ENCODE measurements at regions not wholly inside any gene's neighbourhood (a gene's known extent, or its start where the extent isn't known, plus 50 kb on each side); places are given as distances from the start of the nearest gene placed in this dataset.

DNA sequence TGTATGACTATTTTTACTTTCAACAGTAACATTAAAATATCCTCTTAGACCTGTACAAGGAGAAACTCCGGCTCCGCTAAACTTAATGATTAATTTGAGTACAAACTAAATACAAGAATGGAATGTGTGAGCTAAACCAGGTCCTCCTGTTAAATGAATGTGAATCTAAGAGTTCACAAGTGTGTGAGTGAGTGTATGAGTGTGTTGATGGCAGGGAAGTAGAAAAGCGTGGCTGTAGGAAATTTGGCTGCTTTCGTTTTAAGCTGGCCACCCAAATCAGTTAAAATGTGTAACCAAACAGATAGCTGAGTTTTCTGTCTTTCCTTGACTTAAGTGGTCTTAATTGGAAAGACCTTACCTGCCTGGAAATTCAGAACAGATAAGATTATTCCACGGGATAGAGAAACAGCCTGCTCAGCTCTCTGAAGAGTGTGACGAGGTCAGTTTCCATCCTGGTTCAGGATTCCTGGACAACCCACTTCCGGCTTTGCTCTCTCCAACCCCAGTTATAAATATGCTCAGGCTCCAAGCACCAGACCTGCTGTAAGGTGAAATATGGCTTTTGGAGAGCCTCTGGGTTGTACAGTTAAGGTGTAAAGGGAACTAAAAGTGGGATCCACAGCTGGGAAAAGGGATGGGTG lies 908.6 kb upstream of the EDIL3 start:
- CTCF ChIA-PET: no interaction called here
- TF ChIP-seq EZH2 (IDR thresholded peaks at IDR 0.05; ENCODE audit: borderline replicate concordance, low read depth, low read length, poor library complexity, severe bottlenecking): no peak
- TF ChIP-seq, protein P1, sequence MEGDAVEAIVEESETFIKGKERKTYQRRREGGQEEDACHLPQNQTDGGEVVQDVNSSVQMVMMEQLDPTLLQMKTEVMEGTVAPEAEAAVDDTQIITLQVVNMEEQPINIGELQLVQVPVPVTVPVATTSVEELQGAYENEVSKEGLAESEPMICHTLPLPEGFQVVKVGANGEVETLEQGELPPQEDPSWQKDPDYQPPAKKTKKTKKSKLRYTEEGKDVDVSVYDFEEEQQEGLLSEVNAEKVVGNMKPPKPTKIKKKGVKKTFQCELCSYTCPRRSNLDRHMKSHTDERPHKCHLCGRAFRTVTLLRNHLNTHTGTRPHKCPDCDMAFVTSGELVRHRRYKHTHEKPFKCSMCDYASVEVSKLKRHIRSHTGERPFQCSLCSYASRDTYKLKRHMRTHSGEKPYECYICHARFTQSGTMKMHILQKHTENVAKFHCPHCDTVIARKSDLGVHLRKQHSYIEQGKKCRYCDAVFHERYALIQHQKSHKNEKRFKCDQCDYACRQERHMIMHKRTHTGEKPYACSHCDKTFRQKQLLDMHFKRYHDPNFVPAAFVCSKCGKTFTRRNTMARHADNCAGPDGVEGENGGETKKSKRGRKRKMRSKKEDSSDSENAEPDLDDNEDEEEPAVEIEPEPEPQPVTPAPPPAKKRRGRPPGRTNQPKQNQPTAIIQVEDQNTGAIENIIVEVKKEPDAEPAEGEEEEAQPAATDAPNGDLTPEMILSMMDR (conservative IDR thresholded peaks at IDR 0.05; ENCODE audit: low read depth, low read length): no peak
- POLR2A ChIA-PET (ENCODE audit: low non-redundant PET): no interaction called here
- no peaks in the 10 kb centered on the region for H3K4me1 ChIP-seq (ENCODE audit: insufficient read depth, low read length, poor library complexity, severe bottlenecking)
- H3K4me3 ChIP-seq (ENCODE audit: low read depth, low read length, poor library complexity, severe bottlenecking): no peak overlapping the region
- no peaks in the 10 kb centered on the region for H3K27me3 ChIP-seq (replicated peaks; ENCODE audit: insufficient read depth, low read depth, low read length, poor library complexity)
- H3K27ac ChIP-seq (ENCODE audit: low read depth, low read length, poor library complexity, severe bottlenecking): no peak overlapping the region
- no peak for DNase-seq (ENCODE audit: low spot score)
- BruUV-seq (replicated peaks): no TSS peak
- H3K36me3 ChIP-seq (ENCODE audit: insufficient read depth, low read length, poor library complexity, severe bottlenecking): no peaks in the 10 kb centered on the region
- intact Hi-C loops (cut with micrococcal nuclease; ENCODE audit: unreplicated experiment): no loop called here
- no peaks in the 10 kb centered on the region for H3K9me3 ChIP-seq (ENCODE audit: low read depth, low read length, poor library complexity, severe bottlenecking)

DNA sequence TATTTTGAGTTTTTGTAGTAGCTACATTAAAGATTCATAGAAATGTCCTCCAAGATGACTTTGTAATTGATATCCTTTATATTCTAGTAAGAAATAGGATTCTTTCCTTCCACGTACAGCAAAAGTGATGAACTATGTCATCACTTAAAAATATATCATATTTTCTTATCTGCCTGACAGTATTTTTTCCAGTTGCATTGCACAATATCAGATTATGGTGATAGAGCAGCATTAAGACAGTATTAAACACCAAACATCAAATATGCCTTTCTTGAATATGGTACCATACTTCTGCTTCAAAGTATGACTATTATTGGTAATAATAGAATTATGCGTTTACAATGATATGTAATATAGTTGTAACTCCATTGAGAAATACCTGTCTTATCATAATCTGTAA lies 919.8 kb upstream of the EDIL3 start:
- Histone ChIP-seq H3K4me3 (ENCODE audit: low read depth, low read length, poor library complexity, severe bottlenecking) (no peak overlapping the region), H3K4me1 (ENCODE audit: insufficient read depth, low read length, poor library complexity, severe bottlenecking) (no peaks in the 10 kb centered on the region), H3K36me3 (ENCODE audit: insufficient read depth, low read length, poor library complexity, severe bottlenecking) (no peaks in the 10 kb centered on the region), H3K27ac (ENCODE audit: low read depth, low read length, poor library complexity, severe bottlenecking) (no peak overlapping the region), H3K27me3 (replicated peaks; ENCODE audit: insufficient read depth, low read depth, low read length, poor library complexity) (no peaks in the 10 kb centered on the region), H3K9me3 (ENCODE audit: low read depth, low read length, poor library complexity, severe bottlenecking) (no peaks in the 10 kb centered on the region)
- DNase-seq (ENCODE audit: low spot score): no peak
- TF ChIP-seq, protein P1 (conservative IDR thresholded peaks at IDR 0.05; ENCODE audit: low read depth, low read length): no peak
- TF ChIP-seq EZH2 (IDR thresholded peaks at IDR 0.05; ENCODE audit: borderline replicate concordance, low read depth, low read length, poor library complexity, severe bottlenecking): no peak
- ChIA-PET POLR2A (ENCODE audit: low non-redundant PET) (no interaction called here), CTCF (no interaction called here)
- no TSS peak for BruUV-seq (replicated peaks)
- intact Hi-C loops (cut with micrococcal nuclease; ENCODE audit: unreplicated experiment): no loop called here

DNA sequence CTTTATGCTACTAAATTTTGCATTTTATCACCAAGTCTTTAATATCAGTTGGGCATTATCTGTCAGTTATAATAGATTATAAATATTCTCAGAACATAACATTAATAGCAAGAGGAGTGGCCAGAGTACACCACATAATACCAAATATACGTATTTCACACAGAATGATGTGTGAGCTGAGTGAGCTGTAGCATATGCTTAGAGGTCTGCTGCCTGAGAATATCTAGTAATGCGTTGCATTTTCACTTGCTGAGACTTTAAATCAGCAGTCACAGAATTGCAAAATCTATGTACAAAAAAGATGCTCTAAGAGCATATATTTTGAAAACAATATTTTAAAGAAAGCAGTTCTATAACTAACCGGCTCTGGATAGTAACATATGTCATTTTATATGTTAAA lies 921.1 kb upstream of the EDIL3 start:
- Histone ChIP-seq H3K27me3 (replicated peaks; ENCODE audit: insufficient read depth, low read depth, low read length, poor library complexity) (no peaks in the 10 kb centered on the region), H3K4me1 (ENCODE audit: insufficient read depth, low read length, poor library complexity, severe bottlenecking) (no peaks in the 10 kb centered on the region), H3K27ac (ENCODE audit: low read depth, low read length, poor library complexity, severe bottlenecking) (no peak overlapping the region), H3K36me3 (ENCODE audit: insufficient read depth, low read length, poor library complexity, severe bottlenecking) (no peaks in the 10 kb centered on the region), H3K9me3 (ENCODE audit: low read depth, low read length, poor library complexity, severe bottlenecking) (no peaks in the 10 kb centered on the region), H3K4me3 (ENCODE audit: low read depth, low read length, poor library complexity, severe bottlenecking) (no peak overlapping the region)
- no peak for TF ChIP-seq EZH2 (IDR thresholded peaks at IDR 0.05; ENCODE audit: borderline replicate concordance, low read depth, low read length, poor library complexity, severe bottlenecking)
- TF ChIP-seq, protein P1 (conservative IDR thresholded peaks at IDR 0.05; ENCODE audit: low read depth, low read length): no peak
- intact Hi-C loops (cut with micrococcal nuclease; ENCODE audit: unreplicated experiment): no loop called here
- ChIA-PET POLR2A (ENCODE audit: low non-redundant PET) (no interaction called here), CTCF (no interaction called here)
- no peak for DNase-seq (ENCODE audit: low spot score)
- BruUV-seq (replicated peaks): no TSS peak

Measured in A673 (cell line).